ENCODE measurements at regions not wholly inside any gene's neighbourhood (a gene's known extent, or its start where the extent isn't known, plus 50 kb on each side); places are given as distances from the start of the nearest gene placed in this dataset.

DNA sequence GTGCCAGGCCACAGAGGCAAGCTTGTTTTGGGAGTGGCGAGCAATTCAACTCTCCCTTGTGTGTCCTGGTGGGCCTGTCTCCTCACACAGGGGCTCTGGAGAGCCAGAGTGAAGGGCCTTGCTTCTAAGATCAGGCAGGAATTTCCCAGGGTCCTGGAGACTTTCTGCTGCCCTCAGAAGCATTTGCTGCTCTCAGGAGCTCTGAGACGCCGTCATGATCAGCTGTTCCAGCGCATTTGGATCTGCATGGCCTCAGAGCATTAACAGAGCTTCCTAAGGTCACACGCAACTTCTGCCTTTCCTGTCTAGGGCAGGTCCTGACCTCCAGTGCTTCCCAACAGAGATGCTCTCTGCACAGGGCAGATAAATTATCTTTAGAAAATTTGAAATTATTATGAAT is 52.2 kb upstream of the C10orf90 start:
- TF ChIP-seq, protein P1, sequence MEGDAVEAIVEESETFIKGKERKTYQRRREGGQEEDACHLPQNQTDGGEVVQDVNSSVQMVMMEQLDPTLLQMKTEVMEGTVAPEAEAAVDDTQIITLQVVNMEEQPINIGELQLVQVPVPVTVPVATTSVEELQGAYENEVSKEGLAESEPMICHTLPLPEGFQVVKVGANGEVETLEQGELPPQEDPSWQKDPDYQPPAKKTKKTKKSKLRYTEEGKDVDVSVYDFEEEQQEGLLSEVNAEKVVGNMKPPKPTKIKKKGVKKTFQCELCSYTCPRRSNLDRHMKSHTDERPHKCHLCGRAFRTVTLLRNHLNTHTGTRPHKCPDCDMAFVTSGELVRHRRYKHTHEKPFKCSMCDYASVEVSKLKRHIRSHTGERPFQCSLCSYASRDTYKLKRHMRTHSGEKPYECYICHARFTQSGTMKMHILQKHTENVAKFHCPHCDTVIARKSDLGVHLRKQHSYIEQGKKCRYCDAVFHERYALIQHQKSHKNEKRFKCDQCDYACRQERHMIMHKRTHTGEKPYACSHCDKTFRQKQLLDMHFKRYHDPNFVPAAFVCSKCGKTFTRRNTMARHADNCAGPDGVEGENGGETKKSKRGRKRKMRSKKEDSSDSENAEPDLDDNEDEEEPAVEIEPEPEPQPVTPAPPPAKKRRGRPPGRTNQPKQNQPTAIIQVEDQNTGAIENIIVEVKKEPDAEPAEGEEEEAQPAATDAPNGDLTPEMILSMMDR (IDR thresholded peaks at IDR 0.05; ENCODE audit: extremely low read depth, low read depth, low read length), result no peak
- H4K20me1 ChIP-seq (ENCODE audit: insufficient read depth, low read length), result no peaks in the 10 kb centered on the region

DNA sequence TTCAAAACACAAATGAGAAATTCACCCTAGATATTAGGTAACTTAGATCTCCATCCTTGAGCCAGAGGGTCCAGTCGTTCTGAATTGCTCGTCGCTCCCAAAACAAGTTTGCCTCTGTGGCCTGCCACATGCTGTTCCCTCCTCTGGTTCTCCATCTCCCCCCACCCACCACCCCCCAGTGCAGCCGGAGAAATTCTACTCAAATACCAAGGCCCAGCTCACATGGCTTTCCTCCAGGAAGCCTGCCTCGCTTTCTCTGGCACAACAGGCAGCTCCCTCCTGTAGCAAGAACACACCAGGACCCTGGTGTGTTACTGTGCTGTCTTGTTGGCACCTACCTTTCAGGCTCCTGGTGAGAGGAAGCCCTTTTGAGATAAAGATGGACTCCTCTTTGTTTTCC is 52.7 kb upstream of the C10orf90 start:
- DNase-seq (ENCODE audit: insufficient read length, low spot score, missing footprints), result no peak
- Histone ChIP-seq H3K79me2 (ENCODE audit: insufficient read depth, low read length) (no peaks in the 10 kb centered on the region), H3K9me3 (ENCODE audit: low read depth, low read length) (no peaks in the 10 kb centered on the region), H3K4me1 (ENCODE audit: insufficient read depth, low read length) (no peaks in the 10 kb centered on the region), H3K27me3 (ENCODE audit: insufficient read depth, low read length) (peaks cover 7% of the 10 kb centered on the region), H4K20me1 (ENCODE audit: insufficient read depth, low read length) (no peaks in the 10 kb centered on the region), H3K4me2 (ENCODE audit: insufficient read depth, low read length) (no peak overlapping the region), H3K4me3 (ENCODE audit: insufficient read depth, low read length) (no peak overlapping the region), H2AFZ (ENCODE audit: low read length) (no peak overlapping the region), H3K27ac (ENCODE audit: low read depth, low read length) (no peak overlapping the region), H3K36me3 (ENCODE audit: insufficient read depth, low read length) (no peaks in the 10 kb centered on the region)
- TF ChIP-seq, protein P1 (IDR thresholded peaks at IDR 0.05; ENCODE audit: extremely low read depth, low read depth, low read length), result no peak

More for the DNA sequence above, 52.2 kb upstream of the C10orf90 start:
- no peak overlapping the region for H2AFZ ChIP-seq (ENCODE audit: low read length)
- no peak overlapping the region for H3K4me3 ChIP-seq (ENCODE audit: insufficient read depth, low read length)
- no peaks in the 10 kb centered on the region for H3K79me2 ChIP-seq (ENCODE audit: insufficient read depth, low read length)
- no peak for DNase-seq (ENCODE audit: insufficient read length, low spot score, missing footprints)
- no peaks in the 10 kb centered on the region for H3K36me3 ChIP-seq (ENCODE audit: insufficient read depth, low read length)
- no peaks in the 10 kb centered on the region for H3K9me3 ChIP-seq (ENCODE audit: low read depth, low read length)
- H3K27ac ChIP-seq (ENCODE audit: low read depth, low read length), result no peak overlapping the region
- H3K4me1 ChIP-seq (ENCODE audit: insufficient read depth, low read length), result no peaks in the 10 kb centered on the region
- H3K27me3 ChIP-seq (ENCODE audit: insufficient read depth, low read length), result peaks cover 7% of the 10 kb centered on the region
- H3K4me2 ChIP-seq (ENCODE audit: insufficient read depth, low read length), result no peak overlapping the region

DNA sequence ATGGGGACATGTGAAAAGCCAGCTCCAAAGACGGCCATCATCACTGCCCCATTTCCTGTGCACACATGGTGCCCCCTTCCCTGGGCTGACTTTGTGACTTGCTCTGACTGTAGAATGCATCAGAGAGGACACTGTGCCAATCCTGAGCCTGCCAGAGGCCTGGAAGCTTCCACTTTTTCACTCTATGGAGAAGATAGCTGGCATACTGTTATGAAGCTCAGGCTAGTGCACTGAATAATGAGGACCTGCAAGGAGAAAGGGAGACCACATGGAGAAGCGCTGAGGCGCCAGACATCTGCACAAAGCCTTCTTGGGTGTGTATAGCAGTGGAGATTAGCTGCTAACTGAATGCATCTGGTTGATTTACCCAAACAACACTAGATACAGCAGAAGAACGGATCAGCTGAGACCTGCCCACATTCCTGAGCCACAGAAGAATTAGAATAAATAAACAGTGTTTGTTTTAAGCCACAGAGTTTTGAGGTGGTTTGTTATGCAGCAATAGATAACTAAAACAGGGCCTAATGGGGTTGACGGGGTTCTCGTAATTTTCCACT is 58.9 kb upstream of the C10orf90 start:
- no peak for DNase-seq (ENCODE audit: insufficient read length, low spot score, missing footprints)
- H3K79me2 ChIP-seq (ENCODE audit: insufficient read depth, low read length), result no peaks in the 10 kb centered on the region
- H3K4me1 ChIP-seq (ENCODE audit: insufficient read depth, low read length), result no peaks in the 10 kb centered on the region
- H2AFZ ChIP-seq (ENCODE audit: low read length), result no peak overlapping the region
- no peak overlapping the region for H3K27ac ChIP-seq (ENCODE audit: low read depth, low read length)
- TF ChIP-seq, protein P1 (IDR thresholded peaks at IDR 0.05; ENCODE audit: extremely low read depth, low read depth, low read length), result no peak
- H3K4me3 ChIP-seq (ENCODE audit: insufficient read depth, low read length), result no peak overlapping the region
- H3K27me3 ChIP-seq (ENCODE audit: insufficient read depth, low read length), result peaks cover 11% of the 10 kb centered on the region
- no peak overlapping the region for H3K4me2 ChIP-seq (ENCODE audit: insufficient read depth, low read length)
- no peaks in the 10 kb centered on the region for H3K36me3 ChIP-seq (ENCODE audit: insufficient read depth, low read length)
- H3K9me3 ChIP-seq (ENCODE audit: low read depth, low read length), result no peaks in the 10 kb centered on the region
- H4K20me1 ChIP-seq (ENCODE audit: insufficient read depth, low read length), result no peaks in the 10 kb centered on the region

DNA sequence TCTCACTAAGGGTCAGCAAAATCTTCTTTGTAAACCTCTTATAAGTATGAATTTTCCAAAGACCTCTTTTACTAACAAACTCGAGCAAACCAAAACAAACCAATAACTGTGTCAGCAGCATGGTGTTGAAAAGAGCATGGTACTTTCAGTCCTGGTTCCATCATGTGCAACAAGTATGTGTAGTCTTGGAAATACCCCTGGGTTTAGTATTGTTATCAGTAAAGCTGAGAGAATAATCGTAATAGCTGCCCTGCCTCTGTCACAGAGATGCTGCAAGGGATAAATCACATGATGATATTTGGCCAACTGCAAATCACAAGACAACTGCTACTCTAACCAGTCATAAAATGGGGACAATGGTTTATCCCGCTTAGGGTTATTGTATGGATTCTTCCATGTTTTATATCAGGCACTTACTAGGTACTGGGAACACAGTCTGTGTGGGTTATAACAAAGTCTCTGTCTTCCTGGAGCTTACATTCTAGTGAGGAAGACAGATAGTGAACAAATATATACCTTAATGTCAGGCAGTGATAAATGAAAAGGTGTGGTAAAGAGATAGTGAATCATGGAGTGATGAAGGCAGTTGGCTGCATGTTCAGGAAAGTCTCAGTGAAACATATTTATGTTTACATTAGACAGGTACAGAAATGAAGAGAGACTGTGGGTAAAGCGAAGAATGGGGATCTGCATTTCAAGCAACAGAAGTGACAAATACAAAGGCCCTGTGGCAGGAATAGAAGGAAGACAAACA is 60.5 kb upstream of the C10orf90 start:
- TF ChIP-seq, protein P1 (IDR thresholded peaks at IDR 0.05; ENCODE audit: extremely low read depth, low read depth, low read length), result no peak
- no peak for DNase-seq (ENCODE audit: insufficient read length, low spot score, missing footprints)
- Histone ChIP-seq H3K36me3 (ENCODE audit: insufficient read depth, low read length) (no peaks in the 10 kb centered on the region), H3K4me3 (ENCODE audit: insufficient read depth, low read length) (no peak overlapping the region), H2AFZ (ENCODE audit: low read length) (no peak overlapping the region), H3K4me2 (ENCODE audit: insufficient read depth, low read length) (no peak overlapping the region), H3K9me3 (ENCODE audit: low read depth, low read length) (no peaks in the 10 kb centered on the region), H4K20me1 (ENCODE audit: insufficient read depth, low read length) (no peaks in the 10 kb centered on the region), H3K4me1 (ENCODE audit: insufficient read depth, low read length) (no peaks in the 10 kb centered on the region), H3K27ac (ENCODE audit: low read depth, low read length) (no peak overlapping the region), H3K79me2 (ENCODE audit: insufficient read depth, low read length) (no peaks in the 10 kb centered on the region), H3K27me3 (ENCODE audit: insufficient read depth, low read length) (peaks cover 14% of the 10 kb centered on the region)
